ENCODE measurements at regions not wholly inside any gene's neighbourhood (a gene's known extent, or its start where the extent isn't known, plus 50 kb on each side); places are given as distances from the start of the nearest gene placed in this dataset.
"Not testable (repeated sequence)": the region's sequence is repeated elsewhere in the genome, so short reads cannot be mapped to it uniquely, and the experiment has no call there.

DNA sequence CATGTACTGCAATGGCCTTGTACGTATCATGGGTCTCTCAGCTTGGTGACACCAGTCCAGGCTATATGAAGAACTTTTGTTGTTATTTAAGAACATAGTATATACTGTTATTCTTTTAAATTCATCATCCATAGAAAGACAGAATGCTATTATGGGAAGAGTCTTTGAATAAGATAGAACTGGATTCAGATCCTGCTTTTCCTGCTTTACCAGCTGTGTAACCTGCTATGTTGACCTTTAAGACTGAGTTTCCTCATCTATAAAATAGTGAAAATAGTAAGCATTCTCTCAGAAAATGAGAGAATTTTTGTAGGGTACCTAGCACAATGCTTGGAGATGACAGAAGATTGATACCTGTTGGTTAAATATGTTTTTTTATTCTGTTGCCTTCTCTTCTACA lies 204.1 kb upstream of the TBL1XR1 start:
- no peak for DNase-seq

DNA sequence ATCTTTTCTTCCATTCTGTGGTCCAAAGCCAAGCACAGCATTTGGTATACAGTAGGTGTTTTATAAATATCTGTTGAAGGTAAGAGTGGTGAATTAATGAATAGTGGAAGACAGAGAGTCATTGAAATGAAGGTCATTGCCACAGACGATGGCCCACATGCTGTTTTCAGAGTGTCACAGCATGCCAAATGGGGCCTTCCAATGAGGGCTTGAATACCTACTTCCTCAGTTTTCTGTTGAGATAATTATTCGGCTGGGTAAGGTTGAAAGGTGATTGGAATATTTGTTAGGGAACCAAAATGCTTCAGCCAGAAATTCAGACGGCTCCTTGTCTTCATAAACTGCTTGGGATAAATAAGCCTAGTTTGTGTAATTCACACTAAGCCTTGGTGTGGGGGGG lies 205.3 kb upstream of the TBL1XR1 start:
- no peak for DNase-seq

DNA sequence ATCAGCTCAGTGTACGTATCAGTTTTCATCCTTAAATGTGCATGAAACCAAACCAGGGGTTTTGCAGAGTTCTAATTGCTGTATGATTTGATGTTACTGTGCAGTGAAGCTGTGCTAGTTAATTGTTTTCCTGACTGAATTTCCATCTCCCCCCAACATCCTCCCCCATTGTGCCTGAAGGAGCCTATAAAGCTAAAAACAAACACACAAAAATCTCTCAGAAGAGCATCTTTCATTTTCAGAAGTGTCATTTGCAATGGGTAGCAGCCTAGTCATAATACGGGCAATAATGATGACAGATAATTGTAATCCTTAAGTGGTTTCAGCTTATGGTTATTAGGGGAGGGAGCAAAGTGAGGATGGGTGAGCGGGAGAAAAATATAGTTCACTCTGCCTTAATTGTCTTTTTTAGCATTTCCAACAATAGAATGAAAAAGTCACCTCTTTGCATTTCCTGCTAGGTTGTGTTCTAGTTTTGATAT lies 207.9 kb upstream of the TBL1XR1 start:
- DNase-seq = no peak

DNA sequence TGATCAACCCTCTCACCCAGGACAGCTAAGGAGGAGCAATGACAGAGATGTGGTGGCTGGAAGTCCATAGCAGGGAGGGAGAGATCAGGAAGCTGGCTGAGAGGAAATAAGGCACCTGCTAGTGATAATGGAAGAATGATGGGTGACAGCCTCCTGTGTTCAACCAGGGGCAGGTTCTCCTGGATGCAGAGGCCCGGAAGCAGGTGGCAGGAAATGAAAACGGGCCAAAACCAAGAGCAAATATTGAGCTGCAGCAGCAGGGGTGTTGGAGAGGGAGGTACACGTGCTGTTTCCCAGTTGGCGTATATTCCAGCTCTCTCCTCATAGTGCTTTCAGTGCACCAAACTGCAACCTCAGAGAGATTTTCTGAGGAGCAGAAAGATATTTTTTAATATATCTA lies 213.4 kb upstream of the TBL1XR1 start:
- DNase-seq = no peak

DNA sequence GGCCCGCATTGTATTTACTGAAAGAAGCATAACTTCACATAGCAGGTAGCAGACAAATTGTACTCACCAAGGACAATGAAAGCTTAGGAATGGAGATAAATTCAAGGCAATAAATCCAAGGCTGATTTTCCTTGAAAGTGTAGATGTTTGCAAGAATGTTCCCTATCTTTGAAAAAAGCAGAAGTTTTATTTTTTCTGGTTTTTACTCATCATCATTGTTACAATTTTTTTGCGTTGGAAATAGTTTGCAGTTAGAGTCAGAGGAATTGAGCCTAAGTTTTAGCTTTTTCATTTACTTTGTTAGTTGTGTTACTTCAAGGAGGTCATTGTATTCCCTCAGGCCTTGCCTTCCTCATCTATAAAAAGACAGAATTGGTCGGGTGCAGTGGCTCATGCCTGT lies 213.9 kb upstream of the TBL1XR1 start:
- DNase-seq = peak; percentile 28

DNA sequence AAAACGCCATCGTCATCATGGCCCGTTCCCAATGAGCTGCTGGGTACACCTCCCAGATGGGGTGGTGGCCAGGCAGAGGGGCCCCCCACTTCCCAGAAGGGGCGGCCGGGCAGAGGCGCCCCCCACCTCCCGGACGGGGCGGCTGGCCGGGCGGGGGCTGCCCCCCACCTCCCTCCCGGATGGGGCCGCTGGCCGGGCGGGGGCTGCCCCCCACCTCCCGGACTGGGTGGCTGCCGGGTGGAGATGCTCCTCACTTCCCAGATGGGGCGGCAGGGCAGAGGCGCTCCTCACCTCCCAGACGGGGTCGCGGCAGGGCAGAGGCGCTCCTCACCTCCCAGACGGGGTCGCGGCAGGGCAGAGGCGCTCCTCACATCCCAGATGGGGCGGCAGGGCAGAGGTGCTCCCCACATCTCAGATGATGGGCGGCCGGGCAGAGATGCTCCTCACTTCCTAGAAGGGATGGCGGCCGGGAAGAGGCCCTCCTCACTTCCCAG lies 215.4 kb upstream of the TBL1XR1 start:
- DNase-seq = not testable (repeated sequence)

DNA sequence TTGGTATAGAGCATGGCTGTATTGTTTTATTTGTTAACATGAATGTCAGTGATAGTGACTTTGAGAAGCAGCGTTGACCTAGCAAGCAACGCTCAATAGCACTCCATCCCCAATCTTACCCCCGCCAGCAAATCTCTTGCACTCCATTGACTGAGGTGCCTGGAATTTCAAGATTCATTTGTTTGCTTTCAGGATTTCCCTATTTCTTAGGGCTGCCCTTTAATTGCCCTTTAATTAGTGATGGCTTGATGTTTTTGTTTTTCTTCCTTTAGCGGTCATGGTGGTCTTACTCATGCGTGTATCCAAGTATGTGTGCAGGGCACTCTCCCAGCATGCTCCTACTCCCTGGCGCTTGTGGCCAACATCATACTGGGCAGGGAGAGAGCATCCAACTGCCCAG lies 216.8 kb upstream of the TBL1XR1 start:
- no peak for DNase-seq

DNA sequence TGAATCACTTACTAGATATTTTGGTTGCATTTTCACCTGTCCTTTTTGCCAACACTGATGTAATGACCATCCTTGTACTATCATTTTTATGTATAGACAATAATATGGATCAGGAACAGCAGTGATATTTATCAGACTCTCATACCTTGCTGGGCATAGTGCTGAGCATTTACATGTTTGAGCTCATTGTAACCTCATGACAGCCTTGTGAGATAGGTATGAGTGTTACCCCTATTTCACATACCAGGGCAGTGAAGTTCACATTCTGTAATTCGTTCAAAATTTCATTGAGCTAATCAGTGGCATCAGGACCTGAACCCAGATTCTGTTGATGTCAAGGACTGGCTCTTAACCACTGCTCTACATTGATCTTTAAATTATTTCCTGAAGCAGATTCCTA lies 221.5 kb upstream of the TBL1XR1 start:
- DNase-seq = no peak

DNA sequence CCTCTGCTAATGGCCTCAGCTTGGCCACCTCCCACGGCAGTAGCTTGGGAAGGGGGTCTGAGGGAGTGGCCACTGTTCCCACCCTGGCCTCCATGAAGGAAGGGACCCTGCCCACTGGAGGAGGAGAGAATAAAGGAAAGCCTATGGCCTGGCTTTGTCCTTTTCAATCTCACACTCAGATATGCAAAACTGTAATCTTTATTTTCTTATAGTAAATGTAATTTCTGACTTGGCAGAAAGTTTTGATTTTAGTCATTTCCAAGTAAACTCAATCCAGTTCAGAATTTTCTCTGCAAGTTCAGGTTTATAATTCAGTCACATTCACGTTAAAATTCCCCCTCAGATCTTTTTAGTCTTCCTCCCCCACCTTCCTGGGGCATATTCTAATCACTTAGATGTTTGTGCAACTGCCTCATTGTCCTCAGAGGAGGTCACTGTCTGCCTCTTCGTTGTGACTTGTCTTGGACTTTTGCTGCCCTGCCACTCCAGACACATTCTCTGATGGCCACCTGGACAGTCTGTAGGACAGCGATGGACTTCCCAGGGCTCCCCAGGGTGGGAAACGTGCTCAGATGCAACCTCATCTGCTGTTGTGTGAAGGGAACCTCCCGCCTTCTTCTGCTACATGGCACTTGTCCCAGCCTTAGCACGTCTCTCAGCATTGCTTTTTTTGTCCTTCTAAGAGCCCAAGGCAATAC lies 222.8 kb upstream of the TBL1XR1 start:
- DNase-seq = no peak

DNA sequence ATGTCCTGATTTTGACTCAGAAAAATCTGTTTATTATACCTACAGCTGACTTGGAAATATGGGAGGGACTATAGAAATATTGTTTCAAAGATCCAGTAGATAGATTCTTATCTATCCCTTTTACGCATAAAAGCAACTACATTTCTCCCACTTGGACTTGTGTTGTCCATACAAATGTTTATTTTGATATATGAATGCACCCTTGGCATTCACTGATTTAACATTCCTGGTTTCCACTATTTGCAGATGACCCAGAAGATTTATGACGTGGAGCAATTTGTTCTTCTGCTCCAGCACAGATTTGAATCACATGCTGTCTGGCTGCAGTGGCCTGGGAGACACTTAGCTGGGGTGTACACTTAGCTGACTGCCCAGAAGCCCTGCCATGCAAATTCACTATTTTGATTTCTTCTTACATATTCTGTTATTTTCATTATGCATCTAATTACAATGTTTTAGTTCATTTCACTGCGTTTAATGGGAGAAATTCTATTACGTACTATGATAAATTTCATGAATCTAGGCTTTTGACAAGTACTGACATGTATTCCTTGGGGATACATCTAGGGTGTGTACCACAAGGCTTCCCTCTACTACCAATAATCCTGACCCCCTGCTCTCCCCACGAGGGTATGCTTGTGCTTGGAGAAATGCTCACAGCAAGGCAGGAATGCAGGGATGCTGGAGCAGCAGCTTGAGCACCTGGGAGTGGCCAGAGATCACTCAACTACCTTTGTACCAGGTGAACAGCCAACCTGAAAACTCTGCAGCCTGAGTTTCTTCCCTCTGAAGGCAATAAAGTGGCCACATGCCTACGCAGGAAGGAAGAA lies 223.6 kb upstream of the TBL1XR1 start:
- DNase-seq = no peak

DNA sequence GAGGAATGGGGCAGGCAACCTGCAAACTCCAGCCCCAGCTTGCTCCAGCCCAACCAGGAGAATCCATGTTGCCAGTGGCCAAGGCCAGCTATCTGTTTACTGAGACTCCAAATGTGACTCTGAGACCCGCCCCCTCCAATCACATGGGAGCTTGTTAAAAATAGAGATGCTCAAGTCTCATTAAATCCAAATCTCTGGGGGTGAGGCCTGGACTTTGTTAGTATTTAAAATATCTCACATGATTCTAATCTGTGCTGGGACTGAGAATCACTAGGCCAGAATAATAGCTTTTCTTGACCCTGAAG lies 224.2 kb upstream of the TBL1XR1 start:
- no peak for DNase-seq

DNA sequence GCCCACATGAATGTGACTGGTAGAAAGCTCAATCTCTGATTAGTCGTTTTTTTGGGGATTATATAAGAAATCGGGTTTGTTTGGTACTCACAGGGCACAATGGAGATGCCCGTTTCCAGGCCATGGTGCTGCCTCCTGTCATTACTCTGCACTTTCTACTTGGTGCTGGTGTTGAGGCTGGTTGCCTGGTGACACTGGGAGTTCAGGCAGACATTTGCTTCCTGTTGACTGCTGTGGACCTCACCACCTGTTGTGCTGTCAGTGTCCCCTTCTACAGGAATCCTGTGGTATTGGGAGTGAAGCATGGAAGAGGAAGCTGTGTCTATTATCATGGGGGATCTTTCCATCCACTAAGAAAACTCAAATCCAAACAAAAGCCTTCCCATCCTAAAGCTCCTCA lies 227.2 kb upstream of the TBL1XR1 start:
- DNase-seq = no peak

DNA sequence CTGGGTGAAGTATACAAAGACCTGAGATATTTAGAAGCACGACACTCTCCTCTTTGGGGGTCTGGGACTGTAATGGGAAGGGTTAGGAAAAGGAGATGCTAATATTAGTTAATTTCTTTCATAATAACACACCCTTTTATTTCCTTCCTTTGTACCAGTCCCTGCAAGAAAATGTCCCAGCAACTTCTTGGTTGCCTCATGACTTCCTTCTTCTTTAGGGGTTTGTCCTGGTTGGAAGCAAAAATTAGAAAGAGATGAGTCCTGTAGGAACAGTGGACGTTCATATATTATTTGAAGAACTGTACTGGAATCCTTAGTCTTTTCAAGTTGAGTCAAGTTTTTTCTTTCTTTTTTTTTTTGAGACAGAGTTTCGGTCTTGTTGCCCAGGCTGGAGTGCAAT lies 227.8 kb upstream of the TBL1XR1 start:
- DNase-seq = no peak

DNA sequence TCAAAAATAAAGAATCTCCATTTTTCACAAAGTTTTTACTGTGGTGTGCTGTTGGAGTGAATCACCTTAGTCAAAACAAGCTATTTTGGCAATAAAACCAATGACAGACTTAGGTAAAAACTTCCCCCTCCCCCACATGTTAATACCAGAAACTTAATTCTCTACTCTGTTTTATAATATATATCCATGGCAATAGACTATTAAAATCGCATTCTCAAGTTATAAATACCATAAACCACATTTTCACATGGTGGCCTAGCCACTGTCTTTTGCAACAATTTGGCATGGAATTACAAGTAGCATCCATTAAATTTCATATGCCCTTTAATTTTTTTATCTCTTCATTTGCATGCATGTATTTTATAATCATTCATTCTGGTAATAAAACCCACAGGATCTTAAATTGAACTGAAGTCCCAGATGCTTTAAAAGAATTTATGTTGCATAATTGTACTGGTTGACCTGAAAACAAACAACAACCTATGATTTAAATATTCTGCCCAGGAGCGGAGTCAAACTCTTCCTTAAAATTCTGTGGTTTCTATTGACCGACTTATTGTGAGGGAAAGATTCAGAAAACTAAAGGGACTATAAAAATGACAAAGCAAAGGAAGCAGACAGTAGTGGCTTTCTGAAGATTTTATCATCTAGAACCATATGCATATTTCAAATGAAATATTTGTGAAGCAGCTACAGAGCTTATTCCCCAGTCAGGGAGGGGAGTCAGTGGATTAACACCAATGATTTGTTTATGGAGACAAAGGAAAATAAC lies 229.0 kb upstream of the TBL1XR1 start:
- DNase-seq = no peak

DNA sequence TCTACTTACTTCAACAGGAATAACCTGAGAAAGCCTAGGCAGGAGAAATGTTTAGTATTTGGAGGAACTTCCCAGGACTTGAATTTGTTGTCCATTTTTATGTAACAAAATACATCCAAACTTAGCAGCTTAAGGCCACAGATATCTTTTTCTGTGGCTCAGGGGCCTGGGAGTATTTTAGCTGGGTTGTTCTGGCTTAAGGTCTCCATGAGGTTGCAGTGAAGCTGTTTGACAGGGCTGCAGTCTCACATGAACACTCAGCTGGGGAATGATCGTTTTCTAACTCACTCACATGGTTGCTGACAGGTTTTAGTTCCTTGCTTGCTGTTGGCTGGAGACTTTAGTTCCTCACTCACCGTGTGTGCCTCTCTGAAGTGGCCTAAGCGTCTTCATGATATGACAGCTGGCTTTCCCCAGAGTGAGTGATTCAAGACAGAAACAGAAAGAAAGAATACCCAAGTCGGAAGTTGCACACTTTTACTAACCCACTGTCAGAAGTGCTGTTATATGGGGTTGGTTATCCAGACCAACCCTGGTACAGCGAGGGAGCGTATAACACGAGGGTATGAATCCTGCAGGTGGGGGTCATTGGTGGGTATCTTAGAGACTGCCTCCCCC lies 229.7 kb upstream of the TBL1XR1 start:
- peak; percentile 93 for DNase-seq

DNA sequence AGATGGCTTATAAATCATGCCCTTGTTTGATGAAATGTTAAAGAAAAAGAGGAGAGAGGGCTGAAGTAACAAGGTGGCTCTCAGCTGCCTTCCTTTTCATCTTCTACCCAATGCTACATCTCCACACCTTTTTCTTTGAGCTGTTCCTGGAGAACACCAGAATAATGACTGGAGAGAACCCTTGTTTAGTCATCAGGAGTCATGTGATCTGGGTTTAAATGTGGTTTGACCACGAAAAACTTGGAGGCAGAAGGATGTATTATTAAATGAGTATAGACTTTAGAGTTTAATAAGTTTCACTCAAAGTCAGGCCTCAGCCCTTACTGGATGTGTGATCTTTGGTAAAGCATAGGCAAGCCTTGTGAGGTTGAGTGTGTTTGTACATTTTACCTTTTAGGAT lies 230.3 kb upstream of the TBL1XR1 start:
- DNase-seq = peak; percentile 68

DNA sequence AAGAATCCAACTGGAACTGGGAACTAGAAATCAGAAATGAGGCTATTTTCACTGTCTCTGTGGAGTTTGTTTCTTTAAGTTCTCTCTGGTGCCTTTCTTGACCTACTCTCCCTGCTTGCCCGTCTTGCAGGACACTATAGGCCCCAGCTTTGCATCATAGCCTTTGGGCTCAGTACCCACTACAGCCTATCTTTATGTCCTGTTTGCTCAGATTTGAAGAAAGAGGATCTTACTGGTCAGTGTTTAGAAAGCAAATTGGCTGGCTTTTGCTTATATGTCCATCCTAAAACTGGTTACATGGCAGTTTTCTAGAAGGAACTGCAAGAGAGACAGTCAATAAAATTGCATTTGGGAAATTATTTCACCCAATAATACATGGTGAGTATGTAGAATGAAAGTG lies 231.8 kb upstream of the TBL1XR1 start:
- DNase-seq = no peak

DNA sequence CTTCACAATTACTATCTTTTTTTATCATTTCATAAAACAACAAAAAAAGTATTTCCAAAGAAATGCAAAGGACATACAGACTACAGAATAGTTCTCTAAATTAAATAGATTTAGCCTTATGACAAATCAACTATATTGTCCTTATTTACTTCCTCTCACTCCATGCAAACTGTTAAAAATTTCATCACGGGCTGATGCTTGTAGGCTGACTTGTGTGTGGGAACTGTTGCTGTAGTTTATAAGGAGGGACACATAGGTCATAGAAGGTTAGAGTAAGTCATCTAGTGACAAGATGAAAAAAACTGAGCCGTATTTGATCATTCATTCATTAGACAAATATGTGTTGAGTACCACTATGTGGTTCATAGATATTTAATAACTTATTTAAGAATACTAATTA lies 232.5 kb upstream of the TBL1XR1 start:
- DNase-seq = no peak

DNA sequence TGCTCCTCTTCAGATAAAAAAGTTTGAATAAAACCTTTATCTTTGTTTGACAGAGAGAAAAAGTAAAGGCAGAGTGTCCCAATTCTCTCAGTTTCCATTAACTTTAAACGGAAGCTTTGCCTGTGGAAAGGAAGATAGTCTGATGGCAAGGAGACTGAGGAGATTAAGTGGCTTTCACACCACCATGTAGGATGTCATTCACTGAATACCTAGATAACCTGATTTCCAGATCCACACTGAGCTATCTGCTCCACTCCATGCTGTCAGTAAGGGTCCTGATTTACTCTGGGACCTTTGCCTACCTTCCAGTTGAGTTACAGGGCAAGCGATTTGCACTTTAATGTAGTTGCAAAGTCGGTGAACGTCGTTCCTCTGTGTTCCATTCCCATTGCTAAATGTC lies 233.4 kb upstream of the TBL1XR1 start:
- DNase-seq = no peak

DNA sequence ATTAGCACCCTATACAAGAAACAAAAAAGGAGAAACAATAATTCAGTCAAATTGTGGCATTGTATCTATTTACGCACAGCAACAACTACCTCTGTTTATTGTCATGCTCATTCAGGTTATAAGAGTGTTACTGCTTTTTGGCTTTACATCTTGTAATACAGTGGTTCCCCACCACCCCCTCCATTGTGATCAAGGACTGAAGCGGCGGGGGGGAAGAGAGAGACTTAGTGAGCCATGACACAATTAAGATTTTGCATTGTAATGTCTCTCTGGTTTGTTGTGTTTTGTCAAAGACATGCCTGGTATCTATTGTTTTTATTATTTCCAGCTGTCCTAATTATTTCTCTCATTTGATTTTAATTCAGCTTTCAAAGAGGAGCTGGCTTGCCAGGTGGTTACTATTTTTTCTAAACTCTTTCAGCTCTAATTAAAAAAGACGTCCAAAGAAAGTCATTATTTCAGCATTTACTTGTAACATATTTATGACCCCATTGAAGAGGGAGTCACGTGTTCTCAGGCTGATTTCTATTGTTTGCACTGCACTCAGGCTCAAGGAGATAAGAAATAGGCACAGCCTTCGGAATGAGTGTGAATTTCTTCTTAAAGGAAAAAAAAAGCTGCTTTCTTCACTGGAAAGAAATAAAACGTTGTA lies 234.4 kb upstream of the TBL1XR1 start:
- no peak for DNase-seq

DNA sequence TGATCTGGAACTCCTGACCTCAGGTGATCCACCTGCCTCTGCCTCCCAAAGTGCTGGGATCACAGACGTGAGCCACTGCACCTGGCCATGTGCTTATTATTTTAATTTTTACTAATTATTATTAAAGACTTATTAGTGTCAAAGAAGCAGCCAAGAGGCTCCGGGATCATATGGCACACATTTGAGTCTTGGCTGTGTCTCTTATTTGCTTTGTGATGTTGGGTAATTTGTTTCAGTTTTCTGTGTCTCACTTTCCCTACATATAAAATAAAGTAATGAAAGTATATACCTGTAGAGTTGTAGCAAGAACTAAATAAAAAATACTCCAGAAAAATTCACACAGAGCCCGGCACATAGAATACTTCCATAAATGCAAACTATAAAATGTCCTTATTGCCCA lies 238.0 kb upstream of the TBL1XR1 start:
- no peak for DNase-seq

DNA sequence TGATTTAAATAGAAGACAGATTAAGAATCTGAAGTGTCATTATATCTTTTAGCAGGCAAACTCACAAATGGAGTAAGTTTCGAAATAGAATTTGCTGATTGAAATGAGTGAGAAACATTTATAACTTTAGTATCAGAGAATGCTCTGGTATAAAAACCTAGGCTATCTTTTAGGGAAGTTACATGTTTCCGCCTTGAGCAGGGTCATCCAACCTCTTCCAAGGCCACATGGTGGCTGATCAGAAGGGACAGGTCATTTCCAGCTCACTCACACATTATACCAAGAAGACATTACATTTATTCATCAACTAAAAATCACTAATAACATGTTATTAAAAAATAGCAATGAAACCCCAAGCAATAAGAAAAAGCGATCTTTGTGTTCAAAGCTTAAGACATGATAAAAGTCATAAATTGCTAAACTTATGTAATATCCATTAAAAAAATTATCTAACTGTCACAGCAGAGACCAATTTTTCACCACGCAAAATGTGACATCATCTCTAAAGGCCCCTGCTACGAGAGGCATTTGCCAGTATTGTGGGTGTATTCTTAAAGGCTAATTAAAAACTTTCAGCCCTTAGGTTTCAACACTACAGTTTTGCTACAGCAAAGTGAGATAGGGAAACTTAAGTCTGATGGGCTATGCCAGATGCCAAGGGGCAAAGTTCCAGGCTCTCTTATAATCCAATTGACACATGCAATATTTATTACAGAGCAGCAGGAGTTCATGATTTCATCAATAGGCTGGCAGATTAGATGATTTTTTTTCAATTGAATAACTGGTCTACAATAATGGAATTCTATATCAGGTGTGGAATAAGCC lies 240.4 kb upstream of the TBL1XR1 start:
- no peak for DNase-seq
